ENCODE measurements at regions not wholly inside any gene's neighbourhood (a gene's known extent, or its start where the extent isn't known, plus 50 kb on each side); places are given as distances from the start of the nearest gene placed in this dataset.
"Not testable (repeated sequence)": the region's sequence is repeated elsewhere in the genome, so short reads cannot be mapped to it uniquely, and the experiment has no call there.

DNA sequence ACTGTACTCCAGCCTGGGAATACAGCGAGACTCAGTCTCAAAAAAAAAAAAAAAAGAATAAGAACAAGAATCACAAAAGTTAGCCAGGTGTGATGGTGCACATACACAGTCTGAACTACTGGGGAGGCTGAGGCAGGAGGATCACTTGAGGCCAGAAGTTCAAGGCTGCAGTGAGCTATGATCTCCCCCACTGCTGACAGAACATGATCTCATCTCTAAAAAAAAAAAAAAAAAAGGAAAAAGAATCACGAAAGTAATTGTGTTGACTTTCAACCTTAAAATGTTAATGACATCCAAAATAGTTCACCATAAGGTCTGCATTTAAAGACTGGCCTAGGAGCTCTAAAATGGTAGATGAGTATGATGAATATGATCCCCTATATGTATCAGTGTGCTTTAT lies 68.0 kb upstream of the MAP4 start:
- TF ChIP-seq, protein P1, sequence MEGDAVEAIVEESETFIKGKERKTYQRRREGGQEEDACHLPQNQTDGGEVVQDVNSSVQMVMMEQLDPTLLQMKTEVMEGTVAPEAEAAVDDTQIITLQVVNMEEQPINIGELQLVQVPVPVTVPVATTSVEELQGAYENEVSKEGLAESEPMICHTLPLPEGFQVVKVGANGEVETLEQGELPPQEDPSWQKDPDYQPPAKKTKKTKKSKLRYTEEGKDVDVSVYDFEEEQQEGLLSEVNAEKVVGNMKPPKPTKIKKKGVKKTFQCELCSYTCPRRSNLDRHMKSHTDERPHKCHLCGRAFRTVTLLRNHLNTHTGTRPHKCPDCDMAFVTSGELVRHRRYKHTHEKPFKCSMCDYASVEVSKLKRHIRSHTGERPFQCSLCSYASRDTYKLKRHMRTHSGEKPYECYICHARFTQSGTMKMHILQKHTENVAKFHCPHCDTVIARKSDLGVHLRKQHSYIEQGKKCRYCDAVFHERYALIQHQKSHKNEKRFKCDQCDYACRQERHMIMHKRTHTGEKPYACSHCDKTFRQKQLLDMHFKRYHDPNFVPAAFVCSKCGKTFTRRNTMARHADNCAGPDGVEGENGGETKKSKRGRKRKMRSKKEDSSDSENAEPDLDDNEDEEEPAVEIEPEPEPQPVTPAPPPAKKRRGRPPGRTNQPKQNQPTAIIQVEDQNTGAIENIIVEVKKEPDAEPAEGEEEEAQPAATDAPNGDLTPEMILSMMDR (conservative IDR thresholded peaks at IDR 0.05; ENCODE audit: low read length): no peak
- H3K4me3 ChIP-seq (ENCODE audit: low read length): no peak overlapping the region

DNA sequence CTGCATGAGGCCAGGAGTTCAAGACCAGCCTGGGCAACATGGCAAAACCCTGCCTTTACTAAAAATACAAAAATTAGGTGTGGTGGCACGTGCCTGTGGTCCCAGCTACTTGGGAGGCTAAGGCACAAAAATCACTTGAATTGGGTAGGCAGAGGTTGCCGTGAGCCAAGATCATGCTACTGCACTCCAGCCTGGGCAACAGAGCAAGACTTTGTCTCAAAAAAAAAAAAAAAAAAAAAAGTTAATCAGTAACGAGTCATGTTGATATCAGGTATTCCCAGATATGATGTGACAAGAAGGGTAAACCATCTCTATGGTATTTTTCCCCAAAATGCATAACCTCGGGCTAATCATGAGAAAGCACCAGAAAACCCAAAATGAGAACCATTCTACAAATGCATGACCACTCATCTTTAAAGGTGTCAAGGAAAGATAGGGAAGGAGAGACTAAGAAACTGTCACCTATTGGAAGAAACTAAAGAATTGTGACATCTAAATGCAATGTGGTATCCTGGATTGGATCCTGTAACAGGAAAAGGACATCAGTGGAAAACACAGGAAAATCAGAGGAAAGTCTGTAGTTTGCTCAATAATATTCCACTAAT lies 66.5 kb upstream of the MAP4 start:
- no peak for DNase-seq (ENCODE audit: low read depth)
- TF ChIP-seq, protein P1 (conservative IDR thresholded peaks at IDR 0.05; ENCODE audit: low read length): no peak
- H3K4me3 ChIP-seq (ENCODE audit: low read length): no peak overlapping the region

More for the DNA sequence above, 68.0 kb upstream of the MAP4 start:
- no peak for DNase-seq (ENCODE audit: low read depth)

DNA sequence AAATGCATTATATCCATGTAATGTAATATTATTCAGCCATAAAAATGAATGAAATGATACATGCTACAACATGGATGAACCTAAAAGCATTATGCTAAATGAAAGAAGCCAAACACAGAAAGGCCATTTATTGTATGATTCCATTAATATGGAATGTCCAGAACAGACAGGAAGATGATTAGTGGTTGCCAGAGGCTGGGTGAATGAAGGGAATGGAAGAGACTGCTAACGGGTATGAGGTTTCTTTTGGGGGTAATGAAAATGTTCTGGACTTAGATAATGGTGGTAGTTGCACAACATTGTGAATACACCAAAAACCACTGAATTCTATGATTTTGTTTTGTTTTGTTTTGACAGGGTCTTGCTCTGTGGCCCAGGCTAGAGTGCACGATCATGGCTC lies 61.6 kb upstream of the MAP4 start:
- DNase-seq (ENCODE audit: low read depth): peak; percentile 86
- TF ChIP-seq, protein P1 (conservative IDR thresholded peaks at IDR 0.05; ENCODE audit: low read length): no peak
- H3K4me3 ChIP-seq (ENCODE audit: low read length): no peak overlapping the region

DNA sequence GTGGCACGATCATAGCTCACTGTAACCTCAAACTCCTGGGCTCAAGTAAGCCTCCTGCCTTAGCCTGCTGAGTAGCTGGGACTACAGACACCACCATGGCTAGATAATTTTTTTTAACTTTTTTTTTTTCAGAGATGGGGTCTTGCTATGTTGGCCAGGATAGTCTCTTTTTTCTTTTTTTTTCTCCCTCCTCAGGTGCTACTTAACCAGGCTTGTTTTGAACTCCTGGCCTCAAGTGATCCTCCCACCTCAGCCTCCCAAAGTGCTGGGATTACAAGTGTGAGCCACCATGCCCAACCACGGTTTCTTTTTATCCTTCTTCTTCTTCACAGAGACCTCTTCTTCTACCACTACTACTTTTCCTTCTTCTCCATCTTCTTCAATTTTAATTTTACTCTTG lies 53.8 kb upstream of the MAP4 start:
- no peak for DNase-seq (ENCODE audit: low read depth)
- H3K4me3 ChIP-seq (ENCODE audit: low read length): no peak overlapping the region
- TF ChIP-seq, protein P1 (conservative IDR thresholded peaks at IDR 0.05; ENCODE audit: low read length): no peak

DNA sequence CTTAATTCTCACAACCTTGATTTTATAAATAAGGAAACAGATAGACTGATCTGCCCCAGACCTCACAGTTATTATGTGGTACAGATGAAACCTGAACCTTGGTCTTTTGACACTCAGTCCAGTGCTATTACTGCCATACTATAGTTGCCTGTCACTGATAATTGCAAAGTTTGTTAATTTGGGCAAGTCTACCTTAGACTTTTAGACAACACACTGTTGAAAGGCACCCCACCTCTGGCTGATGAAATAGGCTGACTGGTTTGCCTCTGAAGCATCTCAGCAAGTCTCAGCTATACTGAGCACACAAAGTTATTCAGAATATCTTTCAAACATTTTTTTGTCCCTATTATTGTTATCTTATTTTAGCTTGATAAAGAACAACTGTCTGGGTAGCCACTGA lies 53.1 kb upstream of the MAP4 start:
- TF ChIP-seq, protein P1 (conservative IDR thresholded peaks at IDR 0.05; ENCODE audit: low read length): no peak
- H3K4me3 ChIP-seq (ENCODE audit: low read length): no peak overlapping the region

DNA sequence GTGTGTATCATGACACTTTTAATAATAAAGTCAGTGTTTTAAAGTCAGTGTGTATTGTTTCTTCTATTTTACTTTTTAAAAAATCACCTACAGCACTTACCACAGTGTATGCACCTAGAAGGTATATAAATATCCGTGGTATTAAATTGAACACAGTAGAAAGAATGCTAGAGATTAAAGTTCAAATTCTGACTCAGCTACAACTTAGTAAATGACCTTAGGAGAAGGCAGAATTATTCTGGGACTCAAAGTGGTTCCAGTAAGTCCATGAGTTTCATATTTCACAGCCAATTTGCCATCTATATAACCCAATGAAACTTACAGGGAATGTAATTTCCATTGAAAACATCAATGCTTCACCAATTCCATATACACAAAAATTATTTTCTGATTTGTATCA lies 52.7 kb upstream of the MAP4 start:
- DNase-seq (ENCODE audit: low read depth): no peak
- no peak overlapping the region for H3K4me3 ChIP-seq (ENCODE audit: low read length)
- TF ChIP-seq, protein P1 (conservative IDR thresholded peaks at IDR 0.05; ENCODE audit: low read length): no peak

More for the DNA sequence above, 53.1 kb upstream of the MAP4 start:
- peak; percentile 25 for DNase-seq (ENCODE audit: low read depth)

DNA sequence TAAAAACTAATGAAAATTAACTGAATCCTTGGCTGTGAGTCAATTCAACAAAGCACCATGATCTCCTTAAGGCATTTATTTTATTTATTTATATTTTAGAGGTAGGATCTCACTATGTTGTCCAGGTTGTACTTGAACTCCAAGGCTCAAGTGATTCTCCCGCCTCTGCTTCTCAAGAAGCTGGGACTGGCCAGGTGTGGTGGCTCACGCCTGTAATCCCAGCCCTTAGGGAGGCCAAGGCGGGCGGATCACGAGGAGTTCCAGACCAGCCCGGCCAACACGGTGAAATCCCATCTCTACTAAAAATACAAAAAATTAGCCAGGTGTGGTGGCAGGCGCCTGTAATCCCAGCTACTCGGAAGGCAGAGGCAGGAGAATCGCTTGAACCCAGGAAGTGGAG lies 52.1 kb upstream of the MAP4 start:
- H3K4me3 ChIP-seq (ENCODE audit: low read length); DNase-seq (ENCODE audit: low read depth): not testable (repeated sequence)

DNA sequence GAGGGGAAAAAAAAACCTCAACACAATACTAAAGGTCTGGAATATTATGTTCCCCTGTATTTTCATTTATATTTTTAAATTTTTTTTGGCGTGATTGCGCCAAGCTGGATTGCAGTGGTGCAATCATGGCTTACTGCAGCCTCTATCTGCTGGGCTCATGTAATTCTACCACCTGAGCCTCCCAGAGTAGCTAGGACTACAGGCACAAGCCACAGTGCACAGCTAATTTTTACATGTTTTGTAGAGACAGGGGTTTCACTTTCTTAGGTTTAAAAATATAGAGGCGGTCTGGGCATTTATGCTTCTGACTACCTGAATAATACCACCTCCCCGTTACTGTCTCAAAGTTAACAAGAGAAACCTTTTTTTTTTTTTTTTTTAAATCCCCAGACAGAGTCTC lies 51.1 kb upstream of the MAP4 start:
- no peak for DNase-seq (ENCODE audit: low read depth)
- H3K4me3 ChIP-seq (ENCODE audit: low read length): no peak overlapping the region
- TF ChIP-seq, protein P1 (conservative IDR thresholded peaks at IDR 0.05; ENCODE audit: low read length): no peak

Data from AG10803 (cell line).